Fibroblast of the aortic adventitia (primary cell): ENCODE measurements at regions not wholly inside any gene's neighbourhood (a gene's known extent, or its start where the extent isn't known, plus 50 kb on each side); places are given as distances from the start of the nearest gene placed in this dataset.

Experiments
- DNase-seq: peaks from one replicate; pipeline ENCODE4 v3.0.0-alpha.2; 2010; ENCODE audit warnings: low read depth
- H3K4me3 ChIP-seq: 2 replicates; pipeline ENCODE4 v1.5.1; 2011; ENCODE audit warnings: low read depth, mild to moderate bottlenecking, control low read depth, low read length, moderate library complexity
- TF ChIP-seq, protein P1 (sequence below): IDR thresholded peaks from 2 replicates; pipeline ENCODE4 v1.5.1; 2011; ENCODE audit warnings: mild to moderate bottlenecking, low read length, control low read depth, inconsistent platforms; ENCODE audit not compliant: insufficient read depth

DNA sequence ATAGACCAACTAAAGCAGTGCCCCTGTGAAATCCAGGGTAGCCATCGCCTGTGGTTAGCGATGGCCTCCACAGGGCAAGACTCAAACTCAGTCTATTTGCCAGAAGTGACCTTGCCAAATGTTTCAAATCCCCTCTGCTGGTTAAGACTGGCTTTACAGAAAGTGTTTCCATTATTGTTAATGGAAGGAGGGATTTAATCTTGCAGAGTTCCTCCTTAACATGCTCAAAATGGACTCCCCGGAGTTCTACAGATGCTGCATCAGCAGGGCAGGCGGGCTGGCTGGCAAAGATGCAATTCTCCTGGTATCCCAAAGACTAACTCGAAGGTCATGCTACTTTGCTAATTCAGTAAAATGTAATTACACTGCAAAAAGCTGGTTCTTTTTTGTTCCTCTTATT, 313.0 kb upstream of the SLC7A11 start:
- H3K4me3 ChIP-seq: no peak overlapping the region
- TF ChIP-seq, protein P1, sequence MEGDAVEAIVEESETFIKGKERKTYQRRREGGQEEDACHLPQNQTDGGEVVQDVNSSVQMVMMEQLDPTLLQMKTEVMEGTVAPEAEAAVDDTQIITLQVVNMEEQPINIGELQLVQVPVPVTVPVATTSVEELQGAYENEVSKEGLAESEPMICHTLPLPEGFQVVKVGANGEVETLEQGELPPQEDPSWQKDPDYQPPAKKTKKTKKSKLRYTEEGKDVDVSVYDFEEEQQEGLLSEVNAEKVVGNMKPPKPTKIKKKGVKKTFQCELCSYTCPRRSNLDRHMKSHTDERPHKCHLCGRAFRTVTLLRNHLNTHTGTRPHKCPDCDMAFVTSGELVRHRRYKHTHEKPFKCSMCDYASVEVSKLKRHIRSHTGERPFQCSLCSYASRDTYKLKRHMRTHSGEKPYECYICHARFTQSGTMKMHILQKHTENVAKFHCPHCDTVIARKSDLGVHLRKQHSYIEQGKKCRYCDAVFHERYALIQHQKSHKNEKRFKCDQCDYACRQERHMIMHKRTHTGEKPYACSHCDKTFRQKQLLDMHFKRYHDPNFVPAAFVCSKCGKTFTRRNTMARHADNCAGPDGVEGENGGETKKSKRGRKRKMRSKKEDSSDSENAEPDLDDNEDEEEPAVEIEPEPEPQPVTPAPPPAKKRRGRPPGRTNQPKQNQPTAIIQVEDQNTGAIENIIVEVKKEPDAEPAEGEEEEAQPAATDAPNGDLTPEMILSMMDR: peak; percentile 6
- no peak for DNase-seq

DNA sequence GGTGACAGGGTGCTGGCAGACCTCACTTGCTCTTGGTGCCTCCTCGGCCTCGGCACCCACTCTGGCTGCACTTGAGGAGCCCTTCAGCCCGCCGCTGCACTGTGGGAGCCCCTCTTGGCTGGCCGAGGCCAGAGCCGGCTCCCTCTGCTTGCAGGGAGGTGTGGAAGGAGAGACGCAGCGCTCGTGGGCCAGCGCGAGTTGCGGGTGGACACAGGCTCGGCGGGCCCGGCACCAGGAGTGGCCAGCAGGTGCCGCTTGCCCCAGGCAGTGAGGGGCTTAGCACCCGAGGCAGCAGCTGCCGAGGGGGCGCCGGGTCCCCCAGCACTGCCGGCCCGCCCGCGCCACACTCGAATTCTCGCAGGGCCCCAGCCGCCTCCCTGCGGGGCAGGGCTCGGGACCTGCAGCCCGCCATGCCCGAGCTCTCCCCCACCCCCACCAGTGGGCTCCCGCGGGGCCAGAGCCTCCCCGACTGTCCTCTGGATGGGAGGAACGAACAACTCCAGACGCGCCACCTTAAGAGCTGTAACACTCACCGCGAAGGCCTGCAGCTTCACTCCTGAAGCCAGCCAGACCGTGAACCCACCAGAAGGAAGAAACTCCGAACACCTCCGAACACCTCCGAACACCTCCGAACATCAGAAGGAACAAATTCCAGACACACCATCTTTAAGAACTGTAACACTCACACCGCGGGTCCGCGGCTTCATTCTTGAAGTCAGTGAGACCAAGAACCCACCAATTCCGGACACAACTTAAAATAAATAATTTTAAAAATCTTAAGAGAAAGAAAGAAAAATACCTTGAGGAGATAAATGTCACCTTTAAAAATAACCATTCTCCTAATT, 311.1 kb upstream of the SLC7A11 start:
- no peak for DNase-seq
- TF ChIP-seq, protein P1: no peak
- H3K4me3 ChIP-seq: no peak overlapping the region

DNA sequence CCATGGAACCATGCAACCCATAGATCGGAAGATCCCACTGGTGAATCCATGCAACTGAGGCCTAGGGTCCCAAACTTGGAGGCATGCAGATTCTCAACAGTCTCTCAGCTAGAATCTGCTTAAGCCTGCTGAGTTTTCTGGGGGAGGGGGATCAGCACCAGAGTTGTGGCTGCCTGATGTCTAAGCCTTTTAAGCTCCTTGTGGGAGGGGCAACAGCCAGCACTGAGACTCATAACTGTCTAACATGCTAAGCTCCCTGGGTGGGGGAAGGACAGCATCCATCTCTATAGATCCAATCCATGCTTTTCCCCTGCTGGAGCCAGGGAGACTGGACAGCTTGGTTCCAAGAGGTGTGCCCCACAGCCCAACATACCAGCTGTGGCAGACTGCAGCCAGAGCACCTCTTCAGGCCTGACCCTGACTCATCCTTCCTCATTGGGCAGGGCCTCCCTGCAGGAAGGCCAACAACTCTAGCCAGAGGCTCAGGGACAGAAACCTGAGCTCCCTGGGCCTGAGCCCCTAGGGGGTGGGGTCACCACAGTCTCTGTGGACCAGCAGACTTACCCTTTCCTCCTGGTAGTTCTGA, 300.1 kb upstream of the SLC7A11 start:
- no peak for DNase-seq
- TF ChIP-seq, protein P1: no peak
- no peak overlapping the region for H3K4me3 ChIP-seq

DNA sequence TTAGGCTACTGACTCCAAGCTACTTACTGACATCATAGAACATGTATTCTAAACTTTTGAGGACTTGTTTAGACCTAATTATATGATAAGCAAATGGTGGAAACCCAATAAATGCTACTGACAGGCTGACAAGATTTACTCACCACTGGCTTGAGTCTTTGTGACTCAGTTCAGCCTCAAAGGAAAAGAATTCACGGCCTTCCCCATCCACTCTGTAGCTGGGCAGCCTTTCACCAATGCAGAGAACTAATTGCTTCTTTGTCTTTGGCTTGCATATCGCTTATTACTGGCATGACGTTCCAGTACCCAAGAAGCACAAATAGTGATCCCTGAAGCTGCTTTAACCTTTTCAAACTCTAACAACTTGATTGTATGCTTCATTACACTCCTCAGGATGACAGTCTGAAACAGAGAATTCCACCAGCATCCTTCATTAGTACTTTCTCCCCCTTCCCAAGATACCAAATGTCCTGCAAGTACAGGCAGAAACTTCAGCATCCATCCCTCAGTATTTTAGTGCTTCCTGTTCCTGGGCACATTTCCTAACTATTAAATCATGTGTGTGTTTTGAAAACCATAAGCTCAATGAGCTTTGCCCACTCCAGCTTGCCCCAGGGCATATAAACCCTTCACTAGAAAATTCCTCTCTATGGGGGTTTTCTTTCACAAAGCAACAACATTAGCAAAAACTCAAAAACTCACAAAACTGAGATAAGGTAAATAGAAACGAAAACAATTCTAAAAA, 298.1 kb upstream of the SLC7A11 start:
- TF ChIP-seq, protein P1: no peak
- H3K4me3 ChIP-seq: no peak overlapping the region
- peak; percentile 15 for DNase-seq

DNA sequence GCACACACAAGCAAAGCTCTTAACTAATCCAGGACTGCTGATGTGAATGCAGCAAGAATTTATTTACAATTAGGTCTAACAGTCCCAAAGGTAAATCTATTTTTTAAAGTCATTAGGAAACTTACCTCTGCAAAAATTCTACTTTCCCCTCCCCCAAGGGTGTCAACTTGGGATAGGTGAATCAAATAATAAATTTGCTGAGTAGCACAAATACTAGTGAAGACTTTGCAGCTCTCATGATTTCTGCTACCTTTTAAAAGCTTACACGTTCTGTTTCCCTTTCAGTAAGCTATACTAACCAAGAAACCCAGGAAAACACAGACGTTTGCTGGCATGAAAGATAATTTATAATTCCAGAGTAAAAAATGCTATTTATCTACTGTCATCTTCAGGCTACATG, 296.6 kb upstream of the SLC7A11 start:
- no peak for DNase-seq
- no peak overlapping the region for H3K4me3 ChIP-seq
- TF ChIP-seq, protein P1: no peak

DNA sequence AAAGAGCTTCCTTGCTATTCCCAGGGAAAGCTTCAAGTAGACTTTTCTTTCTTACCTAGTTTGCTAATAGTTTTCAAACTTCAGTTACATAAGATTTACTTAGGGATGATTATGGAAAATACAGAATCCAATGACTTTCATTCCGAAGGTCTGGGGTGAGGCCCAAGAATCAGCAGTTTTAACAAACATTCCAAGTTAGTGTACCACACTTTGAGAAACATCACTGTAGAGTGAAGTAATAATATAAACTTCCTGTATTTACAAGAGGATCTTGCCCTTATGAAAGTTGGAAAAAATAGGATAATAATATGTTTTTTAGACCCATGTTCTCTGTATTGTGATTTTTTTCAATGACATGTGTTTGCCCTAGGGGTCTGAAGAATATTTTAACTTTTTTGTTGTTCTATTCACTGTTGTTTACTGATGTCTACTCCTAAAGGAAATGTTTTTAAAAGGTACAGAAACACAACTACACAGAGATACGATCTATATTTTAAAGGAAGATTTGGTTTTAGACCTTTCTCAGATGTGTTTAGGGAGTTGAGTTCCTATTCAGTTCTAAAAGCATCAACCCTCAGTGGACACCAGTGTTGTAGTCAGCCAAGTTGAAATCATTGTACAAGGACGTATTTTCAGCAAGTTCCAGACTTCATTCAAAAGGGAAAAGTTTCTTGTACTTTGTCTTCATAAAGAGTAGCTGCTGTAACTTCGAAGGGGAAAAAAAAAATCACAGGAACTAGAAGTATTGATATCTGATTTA, 295.8 kb upstream of the SLC7A11 start:
- no peak for DNase-seq
- no peak overlapping the region for H3K4me3 ChIP-seq
- TF ChIP-seq, protein P1: no peak
